ENCODE measurements at regions not wholly inside any gene's neighbourhood (a gene's known extent, or its start where the extent isn't known, plus 50 kb on each side); places are given as distances from the start of the nearest gene placed in this dataset.

DNA sequence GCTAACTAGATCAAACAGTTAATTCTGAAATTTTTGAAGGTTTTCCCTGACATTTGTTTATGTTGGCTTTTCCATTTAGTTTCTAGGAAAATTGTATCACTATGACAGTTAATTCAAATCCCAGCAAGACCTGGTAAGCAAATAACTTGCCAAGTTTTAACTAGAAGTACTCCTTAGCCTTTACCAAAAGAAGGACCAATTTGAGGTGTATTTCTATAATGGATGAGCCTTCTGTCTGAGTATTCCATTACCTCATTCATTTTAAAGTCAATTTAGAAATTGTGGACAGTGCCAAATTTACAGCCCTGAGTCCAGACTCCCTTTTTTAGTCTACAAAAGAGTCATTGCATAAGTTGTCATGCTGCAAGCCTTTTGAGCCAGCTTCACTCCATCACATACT, 687.6 kb downstream of the CETN3 start:
- Histone ChIP-seq H3K4me1 (ENCODE audit: insufficient read depth, insufficient read length) (no peaks in the 10 kb centered on the region), H3K9me3 (ENCODE audit: insufficient read depth, low read length) (no peaks in the 10 kb centered on the region), H3K36me3 (ENCODE audit: insufficient read depth, insufficient read length, low read length) (no peaks in the 10 kb centered on the region), H3K27me3 (ENCODE audit: insufficient read depth, insufficient read length) (no peaks in the 10 kb centered on the region), H3K4me3 (ENCODE audit: insufficient read length, low read depth) (no peak overlapping the region), H3K9ac (ENCODE audit: insufficient read length, low read depth) (no peak overlapping the region)
- no peak for DNase-seq (ENCODE audit: low read depth, low spot score)
- TF ChIP-seq ZNF274 (IDR thresholded peaks at IDR 0.05; ENCODE audit: low read depth, low read length) (no peak), SUZ12 (IDR thresholded peaks at IDR 0.05; ENCODE audit: extremely low read depth, insufficient read depth, insufficient read length) (no peak), YY1 (IDR thresholded peaks at IDR 0.05; ENCODE audit: insufficient read depth, insufficient read length) (no peak)

DNA sequence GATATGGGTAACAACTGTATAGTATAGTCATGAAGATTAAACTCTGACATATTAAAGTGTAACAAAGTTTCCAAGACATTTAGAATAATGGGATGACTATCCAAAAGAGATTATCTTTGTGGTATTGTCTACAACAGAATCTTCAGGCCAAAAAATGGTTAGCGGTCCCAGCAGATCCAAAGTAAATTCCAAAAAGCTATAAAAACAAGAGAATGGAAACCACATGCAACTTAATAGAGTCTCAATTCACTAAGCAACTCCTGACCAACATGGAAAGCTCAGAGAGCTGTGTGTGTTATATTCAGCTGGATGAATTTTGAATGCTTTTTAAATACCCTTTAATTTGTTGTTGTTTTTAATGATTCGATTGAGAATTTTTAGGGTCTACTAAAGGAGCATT, 688.2 kb downstream of the CETN3 start:
- H3K4me1 ChIP-seq (ENCODE audit: insufficient read depth, insufficient read length): no peaks in the 10 kb centered on the region
- no peak for DNase-seq (ENCODE audit: low read depth, low spot score)
- TF ChIP-seq YY1 (IDR thresholded peaks at IDR 0.05; ENCODE audit: insufficient read depth, insufficient read length) (no peak), SUZ12 (IDR thresholded peaks at IDR 0.05; ENCODE audit: extremely low read depth, insufficient read depth, insufficient read length) (no peak), ZNF274 (IDR thresholded peaks at IDR 0.05; ENCODE audit: low read depth, low read length) (no peak)
- H3K9me3 ChIP-seq (ENCODE audit: insufficient read depth, low read length): no peaks in the 10 kb centered on the region
- no peaks in the 10 kb centered on the region for H3K36me3 ChIP-seq (ENCODE audit: insufficient read depth, insufficient read length, low read length)
- no peak overlapping the region for H3K4me3 ChIP-seq (ENCODE audit: insufficient read length, low read depth)
- H3K27me3 ChIP-seq (ENCODE audit: insufficient read depth, insufficient read length): no peaks in the 10 kb centered on the region
- no peak overlapping the region for H3K9ac ChIP-seq (ENCODE audit: insufficient read length, low read depth)

DNA sequence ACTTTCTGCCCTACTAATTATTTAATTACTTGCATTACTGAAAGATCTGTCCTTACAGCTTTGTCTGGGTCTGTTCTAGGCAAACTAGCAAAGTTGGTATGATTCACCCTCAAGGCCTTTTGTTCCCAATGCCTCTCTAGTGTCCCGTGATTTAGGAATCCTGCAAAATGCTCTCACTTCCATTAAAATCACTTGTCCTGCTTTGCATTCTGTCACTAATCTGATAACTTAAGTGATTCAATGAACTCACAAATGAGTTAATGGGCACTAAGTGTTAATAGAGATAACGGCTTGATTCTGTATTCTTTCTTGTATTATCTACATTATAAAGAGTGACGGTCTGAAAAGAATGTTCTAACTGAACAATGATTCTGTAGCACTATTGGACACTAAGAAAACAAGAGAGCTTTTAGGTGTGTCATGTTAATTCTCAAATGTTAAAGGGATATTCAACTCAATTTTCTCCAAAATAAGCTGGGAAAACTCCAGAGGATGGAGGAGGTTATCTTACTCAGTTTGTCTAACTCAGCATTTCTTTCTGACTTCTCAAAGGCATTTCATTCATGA, 697.3 kb downstream of the CETN3 start:
- H3K9me3 ChIP-seq (ENCODE audit: insufficient read depth, low read length): no peaks in the 10 kb centered on the region
- TF ChIP-seq YY1 (IDR thresholded peaks at IDR 0.05; ENCODE audit: insufficient read depth, insufficient read length): no peak
- no peak for TF ChIP-seq SUZ12 (IDR thresholded peaks at IDR 0.05; ENCODE audit: extremely low read depth, insufficient read depth, insufficient read length)
- TF ChIP-seq ZNF274 (IDR thresholded peaks at IDR 0.05; ENCODE audit: low read depth, low read length): no peak
- DNase-seq (ENCODE audit: low read depth, low spot score): no peak
- H3K27me3 ChIP-seq (ENCODE audit: insufficient read depth, insufficient read length): no peaks in the 10 kb centered on the region
- H3K4me3 ChIP-seq (ENCODE audit: insufficient read length, low read depth): no peak overlapping the region
- H3K9ac ChIP-seq (ENCODE audit: insufficient read length, low read depth): no peak overlapping the region
- no peaks in the 10 kb centered on the region for H3K36me3 ChIP-seq (ENCODE audit: insufficient read depth, insufficient read length, low read length)
- H3K4me1 ChIP-seq (ENCODE audit: insufficient read depth, insufficient read length): no peaks in the 10 kb centered on the region

DNA sequence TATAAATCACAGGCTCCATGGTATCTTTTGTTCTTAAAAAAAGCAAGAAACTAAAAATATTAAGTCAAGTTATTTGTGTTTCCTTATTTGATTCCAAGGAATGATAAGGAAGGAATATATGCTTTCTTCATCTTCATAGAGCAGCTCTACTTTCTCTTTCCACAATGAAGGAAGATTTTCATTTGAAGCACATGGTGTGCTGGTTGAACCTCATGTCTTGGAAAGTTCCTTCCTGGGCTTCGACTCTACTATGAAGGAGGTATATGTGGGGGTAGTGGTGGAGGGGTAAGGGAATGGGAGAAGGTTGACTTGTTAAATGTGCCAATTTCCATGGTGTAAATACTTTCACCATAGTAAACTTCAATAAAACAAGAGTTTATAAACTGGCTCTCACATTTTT, 698.0 kb downstream of the CETN3 start:
- no peak for TF ChIP-seq ZNF274 (IDR thresholded peaks at IDR 0.05; ENCODE audit: low read depth, low read length)
- no peak for TF ChIP-seq YY1 (IDR thresholded peaks at IDR 0.05; ENCODE audit: insufficient read depth, insufficient read length)
- no peak for TF ChIP-seq SUZ12 (IDR thresholded peaks at IDR 0.05; ENCODE audit: extremely low read depth, insufficient read depth, insufficient read length)
- no peak overlapping the region for H3K4me3 ChIP-seq (ENCODE audit: insufficient read length, low read depth)
- no peaks in the 10 kb centered on the region for H3K36me3 ChIP-seq (ENCODE audit: insufficient read depth, insufficient read length, low read length)
- H3K9ac ChIP-seq (ENCODE audit: insufficient read length, low read depth): no peak overlapping the region
- no peak for DNase-seq (ENCODE audit: low read depth, low spot score)
- no peaks in the 10 kb centered on the region for H3K27me3 ChIP-seq (ENCODE audit: insufficient read depth, insufficient read length)
- H3K4me1 ChIP-seq (ENCODE audit: insufficient read depth, insufficient read length): no peaks in the 10 kb centered on the region
- H3K9me3 ChIP-seq (ENCODE audit: insufficient read depth, low read length): no peaks in the 10 kb centered on the region

DNA sequence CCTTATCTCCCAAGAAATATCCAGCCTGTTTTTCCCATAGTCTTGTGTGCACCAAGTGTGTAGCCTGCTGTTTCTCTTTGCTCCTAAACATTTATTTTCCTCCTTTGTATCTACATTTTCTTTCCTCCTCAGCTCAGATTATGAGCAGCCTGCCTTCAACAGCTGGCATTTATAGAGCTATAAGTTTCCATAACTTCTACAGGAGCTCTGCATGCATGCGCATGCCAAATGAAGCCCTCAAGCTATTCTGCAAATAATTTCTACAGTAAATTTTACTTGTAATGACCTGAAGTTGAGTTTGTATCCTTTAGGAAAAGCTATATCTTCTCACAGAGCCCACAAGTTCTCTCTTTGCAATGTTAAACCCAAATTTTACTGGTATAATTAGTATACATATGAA, 699.5 kb downstream of the CETN3 start:
- H3K36me3 ChIP-seq (ENCODE audit: insufficient read depth, insufficient read length, low read length): no peaks in the 10 kb centered on the region
- no peaks in the 10 kb centered on the region for H3K4me1 ChIP-seq (ENCODE audit: insufficient read depth, insufficient read length)
- TF ChIP-seq SUZ12 (IDR thresholded peaks at IDR 0.05; ENCODE audit: extremely low read depth, insufficient read depth, insufficient read length) (no peak), YY1 (IDR thresholded peaks at IDR 0.05; ENCODE audit: insufficient read depth, insufficient read length) (no peak), ZNF274 (IDR thresholded peaks at IDR 0.05; ENCODE audit: low read depth, low read length) (no peak)
- no peaks in the 10 kb centered on the region for H3K9me3 ChIP-seq (ENCODE audit: insufficient read depth, low read length)
- no peak overlapping the region for H3K9ac ChIP-seq (ENCODE audit: insufficient read length, low read depth)
- no peaks in the 10 kb centered on the region for H3K27me3 ChIP-seq (ENCODE audit: insufficient read depth, insufficient read length)
- DNase-seq (ENCODE audit: low read depth, low spot score): no peak
- H3K4me3 ChIP-seq (ENCODE audit: insufficient read length, low read depth): no peak overlapping the region

DNA sequence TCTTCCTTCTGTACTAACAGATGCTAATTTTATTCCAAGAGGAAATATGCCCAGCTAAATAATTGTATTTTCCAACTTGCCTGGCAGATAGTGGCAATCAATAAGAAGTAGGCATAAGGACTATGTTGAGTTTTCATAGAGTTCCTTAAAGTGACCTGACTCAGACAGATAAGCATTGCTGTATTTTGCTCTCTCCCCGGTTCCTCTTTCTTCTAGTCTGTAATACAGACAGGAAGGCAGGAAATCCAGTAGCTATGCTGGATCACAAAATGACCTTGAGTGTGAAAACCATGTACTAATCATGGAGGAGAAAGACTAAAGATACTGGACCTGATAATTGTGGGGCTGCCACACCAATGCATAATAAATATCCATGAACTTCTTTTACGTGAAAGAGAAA, 701.7 kb downstream of the CETN3 start:
- Histone ChIP-seq H3K36me3 (ENCODE audit: insufficient read depth, insufficient read length, low read length) (no peaks in the 10 kb centered on the region), H3K9ac (ENCODE audit: insufficient read length, low read depth) (no peak overlapping the region), H3K27me3 (ENCODE audit: insufficient read depth, insufficient read length) (no peaks in the 10 kb centered on the region), H3K4me3 (ENCODE audit: insufficient read length, low read depth) (no peak overlapping the region), H3K4me1 (ENCODE audit: insufficient read depth, insufficient read length) (no peaks in the 10 kb centered on the region), H3K9me3 (ENCODE audit: insufficient read depth, low read length) (no peaks in the 10 kb centered on the region)
- TF ChIP-seq ZNF274 (IDR thresholded peaks at IDR 0.05; ENCODE audit: low read depth, low read length): no peak
- no peak for TF ChIP-seq SUZ12 (IDR thresholded peaks at IDR 0.05; ENCODE audit: extremely low read depth, insufficient read depth, insufficient read length)
- no peak for TF ChIP-seq YY1 (IDR thresholded peaks at IDR 0.05; ENCODE audit: insufficient read depth, insufficient read length)
- no peak for DNase-seq (ENCODE audit: low read depth, low spot score)

DNA sequence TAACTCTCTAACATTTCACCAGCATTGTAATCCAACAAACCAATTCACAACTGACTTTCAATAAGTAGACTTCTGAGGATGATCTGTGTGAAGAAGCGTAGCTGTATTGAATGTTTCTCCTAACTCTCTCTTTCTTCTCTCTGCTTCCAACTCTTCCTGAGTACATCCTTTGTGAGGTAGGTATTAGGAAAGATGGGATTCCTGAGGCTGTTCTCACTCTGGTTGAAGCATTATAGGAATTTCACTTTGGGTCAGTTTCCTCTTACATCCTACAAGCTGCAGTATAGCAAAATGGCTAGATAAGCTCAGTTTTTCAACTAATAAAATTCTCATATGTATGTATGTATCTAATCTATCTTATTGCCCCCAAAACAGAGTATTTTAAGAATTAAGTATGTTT, 702.8 kb downstream of the CETN3 start:
- H3K9me3 ChIP-seq (ENCODE audit: insufficient read depth, low read length): no peaks in the 10 kb centered on the region
- no peaks in the 10 kb centered on the region for H3K36me3 ChIP-seq (ENCODE audit: insufficient read depth, insufficient read length, low read length)
- H3K4me3 ChIP-seq (ENCODE audit: insufficient read length, low read depth): no peak overlapping the region
- no peak for DNase-seq (ENCODE audit: low read depth, low spot score)
- H3K27me3 ChIP-seq (ENCODE audit: insufficient read depth, insufficient read length): no peaks in the 10 kb centered on the region
- no peaks in the 10 kb centered on the region for H3K4me1 ChIP-seq (ENCODE audit: insufficient read depth, insufficient read length)
- TF ChIP-seq ZNF274 (IDR thresholded peaks at IDR 0.05; ENCODE audit: low read depth, low read length) (no peak), SUZ12 (IDR thresholded peaks at IDR 0.05; ENCODE audit: extremely low read depth, insufficient read depth, insufficient read length) (no peak), YY1 (IDR thresholded peaks at IDR 0.05; ENCODE audit: insufficient read depth, insufficient read length) (no peak)
- H3K9ac ChIP-seq (ENCODE audit: insufficient read length, low read depth): no peak overlapping the region

All from NT2/D1 (cell line).